Choroid plexus epithelial cell (primary cell): ENCODE measurements at regions not wholly inside any gene's neighbourhood (a gene's known extent, or its start where the extent isn't known, plus 50 kb on each side); places are given as distances from the start of the nearest gene placed in this dataset.

Experiments
- DNase-seq: peaks from one replicate; pipeline ENCODE4 v3.0.0-alpha.2; 2010; ENCODE audit warnings: low read depth
- H3K4me3 ChIP-seq: 2 replicates; pipeline ENCODE4 v1.5.1; 2011; ENCODE audit warnings: low read depth, mild to moderate bottlenecking, control low read depth, low read length, moderate library complexity
- TF ChIP-seq, protein P1 (sequence below): conservative IDR thresholded peaks from 2 replicates; pipeline ENCODE4 v1.5.1; 2011; ENCODE audit warnings: low read depth, mild to moderate bottlenecking, control low read depth, inconsistent platforms, low read length, moderate library complexity

DNA sequence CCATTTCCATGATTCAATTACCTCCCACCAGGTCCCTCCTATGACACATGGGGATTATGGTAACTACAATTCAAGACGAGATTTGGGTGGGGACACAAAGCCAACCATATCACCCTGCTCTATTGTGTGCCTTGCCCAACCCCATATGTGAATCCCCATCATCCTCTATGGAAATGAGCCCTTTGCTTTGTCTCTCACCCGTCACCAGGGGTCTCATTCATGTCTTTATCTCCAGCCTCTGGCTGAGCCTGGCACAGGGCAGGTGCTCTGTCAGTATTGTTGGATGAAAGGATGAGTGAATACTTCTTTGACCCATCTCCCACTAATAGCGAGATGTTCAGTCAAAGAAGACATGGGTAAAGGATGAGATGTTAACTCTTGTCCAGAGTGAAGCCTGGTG lies 116.6 kb upstream of the LGALSL start:
- no peak overlapping the region for H3K4me3 ChIP-seq
- TF ChIP-seq, protein P1, sequence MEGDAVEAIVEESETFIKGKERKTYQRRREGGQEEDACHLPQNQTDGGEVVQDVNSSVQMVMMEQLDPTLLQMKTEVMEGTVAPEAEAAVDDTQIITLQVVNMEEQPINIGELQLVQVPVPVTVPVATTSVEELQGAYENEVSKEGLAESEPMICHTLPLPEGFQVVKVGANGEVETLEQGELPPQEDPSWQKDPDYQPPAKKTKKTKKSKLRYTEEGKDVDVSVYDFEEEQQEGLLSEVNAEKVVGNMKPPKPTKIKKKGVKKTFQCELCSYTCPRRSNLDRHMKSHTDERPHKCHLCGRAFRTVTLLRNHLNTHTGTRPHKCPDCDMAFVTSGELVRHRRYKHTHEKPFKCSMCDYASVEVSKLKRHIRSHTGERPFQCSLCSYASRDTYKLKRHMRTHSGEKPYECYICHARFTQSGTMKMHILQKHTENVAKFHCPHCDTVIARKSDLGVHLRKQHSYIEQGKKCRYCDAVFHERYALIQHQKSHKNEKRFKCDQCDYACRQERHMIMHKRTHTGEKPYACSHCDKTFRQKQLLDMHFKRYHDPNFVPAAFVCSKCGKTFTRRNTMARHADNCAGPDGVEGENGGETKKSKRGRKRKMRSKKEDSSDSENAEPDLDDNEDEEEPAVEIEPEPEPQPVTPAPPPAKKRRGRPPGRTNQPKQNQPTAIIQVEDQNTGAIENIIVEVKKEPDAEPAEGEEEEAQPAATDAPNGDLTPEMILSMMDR: no peak
- no peak for DNase-seq

DNA sequence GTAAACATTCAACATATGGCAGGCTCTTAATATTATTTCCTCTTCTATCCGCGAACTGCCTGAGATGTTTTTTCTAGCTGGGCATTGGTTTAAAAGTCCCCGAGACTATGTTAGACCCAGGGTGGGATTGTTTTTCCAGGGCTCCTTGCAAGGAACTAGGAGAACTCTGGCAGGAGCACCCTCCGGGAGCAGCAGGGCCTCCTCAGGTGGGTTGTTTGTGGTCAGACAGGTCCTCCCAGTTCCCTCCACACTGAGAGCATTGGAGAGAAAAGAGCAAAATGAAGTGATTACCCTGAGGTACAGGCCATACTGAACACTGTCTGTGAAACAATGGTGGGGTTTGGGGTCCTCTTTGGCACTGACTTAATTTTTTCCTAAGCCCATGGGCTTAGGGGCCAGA lies 115.9 kb upstream of the LGALSL start:
- TF ChIP-seq, protein P1: no peak
- H3K4me3 ChIP-seq: no peak overlapping the region
- DNase-seq: no peak

- TF ChIP-seq, protein P1: no peak
- no peak overlapping the region for H3K4me3 ChIP-seq
- DNase-seq: peak; percentile 96
Observed at GRCh38 chr2:64338910-64339500, 115.0 kb upstream of the LGALSL start.

GRCh38 chr2:64341461-64341860 lies 112.5 kb upstream of the LGALSL start:
- TF ChIP-seq, protein P1: no peak
- no peak overlapping the region for H3K4me3 ChIP-seq
- DNase-seq: no peak

DNA sequence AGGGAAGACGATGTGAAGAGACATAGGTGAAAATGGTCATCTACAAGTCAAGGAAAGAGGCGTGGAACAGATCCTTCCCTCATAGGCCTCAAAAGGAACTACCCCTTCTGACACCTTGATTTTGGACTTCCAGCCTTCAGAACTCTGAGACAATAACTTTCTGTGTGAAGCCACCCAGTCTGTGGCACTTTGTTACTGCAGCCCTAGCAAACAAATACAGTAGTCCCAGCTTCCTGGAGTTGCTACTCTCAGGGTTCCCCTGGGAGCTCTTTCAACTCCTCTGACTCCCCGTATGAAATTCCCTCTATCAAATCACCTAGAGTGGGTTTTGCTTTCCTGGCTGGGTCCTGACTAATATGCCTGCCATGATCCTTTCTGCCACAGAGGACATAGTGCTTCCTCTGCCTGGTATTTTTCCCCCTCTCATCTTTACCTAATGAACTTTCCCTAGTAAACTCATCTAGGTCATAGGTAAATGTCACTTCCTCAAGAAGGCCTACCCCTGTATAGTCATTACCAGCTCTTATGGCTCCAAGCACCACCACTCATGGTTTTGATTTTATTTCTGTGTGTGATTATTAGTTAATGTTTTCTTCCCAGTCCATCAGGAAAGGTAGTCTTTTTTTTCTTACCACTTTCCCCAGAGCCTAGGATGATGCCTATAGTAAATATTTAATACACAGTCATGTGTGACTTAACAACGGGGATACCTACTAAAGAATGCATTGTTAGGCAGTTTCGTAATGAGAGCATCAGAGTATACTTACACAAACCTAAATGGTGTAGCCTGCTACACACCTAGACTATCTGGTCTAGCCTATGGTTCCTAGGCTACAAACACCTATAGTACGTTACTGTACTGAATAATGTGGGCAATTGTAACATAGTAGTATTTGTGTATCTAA lies 111.5 kb upstream of the LGALSL start:
- TF ChIP-seq, protein P1: no peak
- H3K4me3 ChIP-seq: no peak overlapping the region
- no peak for DNase-seq

- no peak overlapping the region for H3K4me3 ChIP-seq
- DNase-seq: no peak
- TF ChIP-seq, protein P1: no peak
Observed at GRCh38 chr2:64344999-64345576, 108.9 kb upstream of the LGALSL start.
